ENCODE measurements at regions not wholly inside any gene's neighbourhood (a gene's known extent, or its start where the extent isn't known, plus 50 kb on each side); places are given as distances from the start of the nearest gene placed in this dataset.

DNA sequence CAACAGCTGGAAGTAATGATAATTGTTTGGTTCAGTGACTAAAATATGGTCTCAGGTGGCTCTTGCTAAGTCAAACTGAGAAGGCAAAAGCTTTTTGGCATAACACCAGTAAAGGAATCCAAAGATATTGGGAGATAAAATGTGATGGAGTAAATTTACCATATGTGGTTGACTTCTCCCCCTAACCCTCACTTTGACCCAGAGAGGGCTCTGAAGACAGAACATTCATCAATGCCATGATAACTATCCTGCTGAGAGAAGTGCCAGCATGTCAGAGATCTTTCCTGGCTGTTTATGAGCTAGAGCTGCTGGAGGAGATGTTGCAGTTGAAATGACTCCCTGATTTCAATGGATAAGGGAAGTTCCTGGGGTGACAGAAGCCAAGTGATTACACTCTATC is 213.4 kb downstream of the SPCS3 start:
- TF ChIP-seq, protein P1, sequence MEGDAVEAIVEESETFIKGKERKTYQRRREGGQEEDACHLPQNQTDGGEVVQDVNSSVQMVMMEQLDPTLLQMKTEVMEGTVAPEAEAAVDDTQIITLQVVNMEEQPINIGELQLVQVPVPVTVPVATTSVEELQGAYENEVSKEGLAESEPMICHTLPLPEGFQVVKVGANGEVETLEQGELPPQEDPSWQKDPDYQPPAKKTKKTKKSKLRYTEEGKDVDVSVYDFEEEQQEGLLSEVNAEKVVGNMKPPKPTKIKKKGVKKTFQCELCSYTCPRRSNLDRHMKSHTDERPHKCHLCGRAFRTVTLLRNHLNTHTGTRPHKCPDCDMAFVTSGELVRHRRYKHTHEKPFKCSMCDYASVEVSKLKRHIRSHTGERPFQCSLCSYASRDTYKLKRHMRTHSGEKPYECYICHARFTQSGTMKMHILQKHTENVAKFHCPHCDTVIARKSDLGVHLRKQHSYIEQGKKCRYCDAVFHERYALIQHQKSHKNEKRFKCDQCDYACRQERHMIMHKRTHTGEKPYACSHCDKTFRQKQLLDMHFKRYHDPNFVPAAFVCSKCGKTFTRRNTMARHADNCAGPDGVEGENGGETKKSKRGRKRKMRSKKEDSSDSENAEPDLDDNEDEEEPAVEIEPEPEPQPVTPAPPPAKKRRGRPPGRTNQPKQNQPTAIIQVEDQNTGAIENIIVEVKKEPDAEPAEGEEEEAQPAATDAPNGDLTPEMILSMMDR (IDR thresholded peaks at IDR 0.05; ENCODE audit: low read depth, low read length): no peak
- no peak for DNase-seq (ENCODE audit: low read depth, low spot score)
- no peak overlapping the region for H3K27ac ChIP-seq (ENCODE audit: low read depth, low read length)
- H3K4me3 ChIP-seq (ENCODE audit: low read depth, low read length): no peak overlapping the region
- CTCF ChIA-PET: interaction anchor here (0.7 kb wide), 1 partner anchor 194 kb away, joined by 3 read pairs; no protein-coding TSS in a partner anchor
- no peaks in the 10 kb centered on the region for H3K9me3 ChIP-seq (ENCODE audit: control insufficient read depth, insufficient read depth, low read length)
- POLR2A ChIA-PET: no interaction called here
- no peaks in the 10 kb centered on the region for H3K27me3 ChIP-seq (ENCODE audit: control insufficient read depth, insufficient read depth, low read length)

DNA sequence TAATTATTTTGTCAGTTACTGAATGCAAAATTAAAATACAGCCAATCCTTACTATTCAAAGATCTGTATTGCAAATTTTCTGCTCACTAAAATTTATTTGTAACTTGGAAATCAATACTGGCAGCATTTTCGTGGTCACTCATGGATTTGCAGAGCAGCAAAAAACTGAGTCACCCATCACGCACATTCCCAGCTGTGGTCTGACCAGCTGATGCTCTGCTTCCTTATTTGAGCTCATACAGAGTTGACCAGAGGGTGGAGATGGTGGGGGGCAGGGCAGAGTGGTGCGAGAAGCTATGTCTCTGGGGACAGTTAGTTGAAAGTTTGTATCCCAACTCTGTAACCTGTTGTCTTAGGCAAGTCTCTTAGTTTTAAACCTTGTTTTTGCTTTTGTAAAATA is 214.8 kb downstream of the SPCS3 start:
- Histone ChIP-seq H3K27ac (ENCODE audit: low read depth, low read length) (no peak overlapping the region), H3K27me3 (ENCODE audit: control insufficient read depth, insufficient read depth, low read length) (no peaks in the 10 kb centered on the region), H3K9me3 (ENCODE audit: control insufficient read depth, insufficient read depth, low read length) (no peaks in the 10 kb centered on the region), H3K4me3 (ENCODE audit: low read depth, low read length) (no peak overlapping the region)
- CTCF ChIA-PET: interaction anchor here (1.0 to 1.1 kb wide), 2 partner anchors 9 to 513 kb away, joined by 3 read pairs; no protein-coding TSS in a partner anchor
- POLR2A ChIA-PET: no interaction called here
- peak; percentile 59 for DNase-seq (ENCODE audit: low read depth, low spot score)
- TF ChIP-seq, protein P1 (IDR thresholded peaks at IDR 0.05; ENCODE audit: low read depth, low read length): no peak

DNA sequence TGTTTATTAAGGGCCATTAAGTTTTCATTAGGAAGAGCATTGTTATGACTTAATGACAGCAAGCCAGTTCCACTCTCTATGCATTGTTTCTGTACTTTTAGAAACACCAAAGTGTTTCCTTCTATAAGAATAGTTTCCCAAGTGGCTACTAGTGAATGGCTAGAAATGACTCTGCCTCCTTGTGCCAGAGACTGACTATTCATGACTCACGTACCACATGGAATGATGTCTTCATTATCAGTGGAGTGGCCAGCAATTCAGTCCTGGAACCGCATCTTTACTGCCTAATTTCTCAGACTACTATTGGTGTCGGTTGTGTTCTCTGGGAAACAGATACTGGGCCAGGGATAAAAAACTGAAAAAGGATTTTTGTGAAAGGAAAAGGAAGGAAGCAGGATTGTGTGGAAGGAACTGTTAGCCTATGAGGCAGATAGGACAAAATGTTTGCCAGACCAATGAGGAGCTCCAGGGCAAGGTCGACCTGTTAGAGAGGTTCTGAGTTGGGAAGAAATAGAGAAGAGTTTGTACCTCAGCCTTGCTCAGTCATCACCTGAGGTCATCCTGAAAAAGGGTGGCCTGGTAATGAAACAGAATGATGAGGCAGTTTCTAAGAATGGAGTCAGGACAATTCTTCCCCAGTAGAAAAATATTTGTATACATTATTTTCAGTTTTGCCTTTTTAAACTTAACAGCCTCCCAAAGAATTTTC is 218.6 kb downstream of the SPCS3 start:
- H3K27ac ChIP-seq (ENCODE audit: low read depth, low read length): peak overlapping the region; percentile 78
- no peaks in the 10 kb centered on the region for H3K27me3 ChIP-seq (ENCODE audit: control insufficient read depth, insufficient read depth, low read length)
- ChIA-PET POLR2A (no interaction called here), CTCF (no interaction called here)
- no peaks in the 10 kb centered on the region for H3K9me3 ChIP-seq (ENCODE audit: control insufficient read depth, insufficient read depth, low read length)
- DNase-seq (ENCODE audit: low read depth, low spot score): peak; percentile 65
- TF ChIP-seq, protein P1 (IDR thresholded peaks at IDR 0.05; ENCODE audit: low read depth, low read length): no peak
- H3K4me3 ChIP-seq (ENCODE audit: low read depth, low read length): no peak overlapping the region

DNA sequence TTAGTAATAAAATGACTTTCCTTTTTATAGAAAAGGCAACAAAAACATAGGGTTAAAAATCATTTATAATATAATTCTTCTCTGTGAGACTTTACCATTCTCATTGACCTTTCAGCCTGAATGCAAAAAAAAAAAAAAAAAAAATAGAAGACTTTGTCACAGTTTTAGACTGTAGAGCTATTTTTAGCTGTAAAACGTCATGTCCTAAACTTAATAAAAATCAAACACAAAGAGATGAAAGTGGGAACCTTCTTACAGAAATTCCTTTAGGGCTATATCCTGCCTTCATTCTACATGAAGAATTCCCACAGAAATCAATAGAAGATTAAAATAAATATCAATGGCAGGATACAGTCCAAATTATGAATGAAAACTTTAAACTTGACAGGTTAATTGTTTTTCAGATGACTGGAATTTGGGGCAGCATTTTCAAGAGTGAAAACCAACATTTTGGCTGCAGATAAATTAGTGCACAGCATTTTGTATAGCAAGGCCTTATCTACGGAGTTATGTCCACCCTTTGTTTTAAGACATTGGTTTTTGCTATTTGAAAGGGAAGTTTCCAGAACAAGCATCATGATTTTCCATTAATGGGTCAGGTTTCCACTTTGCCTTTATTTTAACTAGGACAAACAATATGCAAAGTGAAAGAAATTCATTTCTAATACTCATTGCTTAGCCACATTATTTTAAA is 219.5 kb downstream of the SPCS3 start:
- TF ChIP-seq, protein P1 (IDR thresholded peaks at IDR 0.05; ENCODE audit: low read depth, low read length): no peak
- POLR2A ChIA-PET: no interaction called here
- CTCF ChIA-PET: interaction anchor here (0.6 kb wide), 2 partner anchors 65 to 513 kb away, joined by 4 to 6 read pairs; no protein-coding TSS in a partner anchor
- no peaks in the 10 kb centered on the region for H3K27me3 ChIP-seq (ENCODE audit: control insufficient read depth, insufficient read depth, low read length)
- DNase-seq (ENCODE audit: low read depth, low spot score): no peak
- H3K4me3 ChIP-seq (ENCODE audit: low read depth, low read length): no peak overlapping the region
- no peak overlapping the region for H3K27ac ChIP-seq (ENCODE audit: low read depth, low read length)
- H3K9me3 ChIP-seq (ENCODE audit: control insufficient read depth, insufficient read depth, low read length): no peaks in the 10 kb centered on the region

DNA sequence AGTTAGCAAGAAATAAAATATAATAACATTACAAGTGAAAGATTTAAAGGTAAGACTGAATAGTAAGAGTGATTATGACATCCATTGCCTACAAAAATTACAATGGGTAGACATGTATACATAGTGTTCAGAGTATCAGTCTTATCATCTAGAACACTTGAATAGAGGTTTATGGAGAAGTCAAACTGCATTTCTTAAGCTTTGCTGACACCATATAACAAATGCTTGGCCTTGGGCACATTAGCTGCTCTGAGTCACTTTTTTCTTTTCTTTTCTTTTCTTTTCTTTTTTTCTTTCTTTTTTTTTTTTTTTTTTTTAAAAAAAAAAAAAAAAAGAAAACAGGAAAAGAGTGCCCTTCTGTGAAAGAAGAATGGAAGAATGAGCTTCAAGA is 220.0 kb downstream of the SPCS3 start:
- POLR2A ChIA-PET: interaction anchor here (0.7 kb wide), 1 partner anchor 50 kb away, joined by 14 read pairs; no protein-coding TSS in a partner anchor
- CTCF ChIA-PET: interaction anchor here (0.6 to 0.7 kb wide), 4 partner anchors 19 to 512 kb away, joined by 3 to 6 read pairs (median 4); no protein-coding TSS in a partner anchor

More for the DNA sequence above, 220.0 kb downstream of the SPCS3 start:
- TF ChIP-seq, protein P1 (IDR thresholded peaks at IDR 0.05; ENCODE audit: low read depth, low read length): no peak
- Histone ChIP-seq H3K27me3 (ENCODE audit: control insufficient read depth, insufficient read depth, low read length) (no peaks in the 10 kb centered on the region), H3K4me3 (ENCODE audit: low read depth, low read length) (no peak overlapping the region), H3K9me3 (ENCODE audit: control insufficient read depth, insufficient read depth, low read length) (no peaks in the 10 kb centered on the region), H3K27ac (ENCODE audit: low read depth, low read length) (no peak overlapping the region)
- no peak for DNase-seq (ENCODE audit: low read depth, low spot score)

All from AG04450 (cell line).